SH-SY5Y (cell line): ENCODE measurements at regions not wholly inside any gene's neighbourhood (a gene's known extent, or its start where the extent isn't known, plus 50 kb on each side); places are given as distances from the start of the nearest gene placed in this dataset.

ENCODE experiments used
- GATA2 ChIP-seq: IDR thresholded peaks from 2 replicates; pipeline ENCODE4 v1.6.1; 2011; ENCODE audit warnings: mild to moderate bottlenecking, low read depth, low read length
- GATA3 ChIP-seq: IDR thresholded peaks from 2 replicates; pipeline ENCODE4 v1.6.1; 2011; ENCODE audit warnings: low read depth, mild to moderate bottlenecking, low read length, moderate library complexity

DNA sequence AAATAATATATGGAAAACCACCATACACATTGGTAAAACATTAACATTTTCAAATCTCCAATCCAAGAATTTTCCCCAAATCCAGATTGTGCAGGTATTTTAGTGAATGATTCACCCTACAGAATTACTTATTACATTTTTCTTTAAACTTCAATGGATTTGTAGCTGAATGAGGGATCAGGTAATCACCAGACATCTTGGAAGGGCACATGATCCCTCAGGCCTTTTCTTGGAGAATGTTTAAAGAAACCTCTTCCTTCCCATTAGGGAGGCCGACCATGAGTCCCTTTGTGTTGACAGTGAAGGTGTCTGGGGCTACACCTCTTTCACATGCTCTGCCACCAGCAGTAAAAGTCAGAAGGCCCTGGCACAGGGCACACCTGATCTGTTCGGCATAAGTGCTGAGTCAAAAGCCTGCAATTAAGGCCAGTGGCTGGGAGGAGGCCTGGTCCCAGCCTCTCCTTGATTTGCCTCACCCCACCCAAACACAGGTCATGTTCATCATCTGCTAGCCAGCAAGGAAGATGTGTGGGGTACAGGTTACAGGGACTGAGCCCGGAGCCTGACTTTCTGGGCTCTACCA, 207.7 kb downstream of the SNX10 start:
- TF ChIP-seq GATA2 (no peak), GATA3 (no peak)
